ENCODE measurements at regions not wholly inside any gene's neighbourhood (a gene's known extent, or its start where the extent isn't known, plus 50 kb on each side); places are given as distances from the start of the nearest gene placed in this dataset.

- H3K4me3 Mint-ChIP-seq (ENCODE audit: unreplicated experiment), result no peak overlapping the region
- no peaks in the 10 kb centered on the region for H3K27me3 Mint-ChIP-seq (ENCODE audit: unreplicated experiment)
- TF ChIP-seq, protein P1, sequence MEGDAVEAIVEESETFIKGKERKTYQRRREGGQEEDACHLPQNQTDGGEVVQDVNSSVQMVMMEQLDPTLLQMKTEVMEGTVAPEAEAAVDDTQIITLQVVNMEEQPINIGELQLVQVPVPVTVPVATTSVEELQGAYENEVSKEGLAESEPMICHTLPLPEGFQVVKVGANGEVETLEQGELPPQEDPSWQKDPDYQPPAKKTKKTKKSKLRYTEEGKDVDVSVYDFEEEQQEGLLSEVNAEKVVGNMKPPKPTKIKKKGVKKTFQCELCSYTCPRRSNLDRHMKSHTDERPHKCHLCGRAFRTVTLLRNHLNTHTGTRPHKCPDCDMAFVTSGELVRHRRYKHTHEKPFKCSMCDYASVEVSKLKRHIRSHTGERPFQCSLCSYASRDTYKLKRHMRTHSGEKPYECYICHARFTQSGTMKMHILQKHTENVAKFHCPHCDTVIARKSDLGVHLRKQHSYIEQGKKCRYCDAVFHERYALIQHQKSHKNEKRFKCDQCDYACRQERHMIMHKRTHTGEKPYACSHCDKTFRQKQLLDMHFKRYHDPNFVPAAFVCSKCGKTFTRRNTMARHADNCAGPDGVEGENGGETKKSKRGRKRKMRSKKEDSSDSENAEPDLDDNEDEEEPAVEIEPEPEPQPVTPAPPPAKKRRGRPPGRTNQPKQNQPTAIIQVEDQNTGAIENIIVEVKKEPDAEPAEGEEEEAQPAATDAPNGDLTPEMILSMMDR (IDR thresholded peaks at IDR 0.05; ENCODE audit: unreplicated experiment), result no peak
- no peaks in the 10 kb centered on the region for H3K9me3 Mint-ChIP-seq (ENCODE audit: unreplicated experiment)
- H3K36me3 Mint-ChIP-seq (ENCODE audit: low read depth, unreplicated experiment), result no peaks in the 10 kb centered on the region
- DNase-seq (ENCODE audit: low spot score), result no peak
- peaks cover 3% of the 10 kb centered on the region for H3K4me1 Mint-ChIP-seq (ENCODE audit: unreplicated experiment)
- H3K27ac Mint-ChIP-seq (ENCODE audit: unreplicated experiment), result peak overlapping the region; percentile 74
Observed at GRCh38 chr9:2489838-2490314, 131.7 kb upstream of the VLDLR start.

DNA sequence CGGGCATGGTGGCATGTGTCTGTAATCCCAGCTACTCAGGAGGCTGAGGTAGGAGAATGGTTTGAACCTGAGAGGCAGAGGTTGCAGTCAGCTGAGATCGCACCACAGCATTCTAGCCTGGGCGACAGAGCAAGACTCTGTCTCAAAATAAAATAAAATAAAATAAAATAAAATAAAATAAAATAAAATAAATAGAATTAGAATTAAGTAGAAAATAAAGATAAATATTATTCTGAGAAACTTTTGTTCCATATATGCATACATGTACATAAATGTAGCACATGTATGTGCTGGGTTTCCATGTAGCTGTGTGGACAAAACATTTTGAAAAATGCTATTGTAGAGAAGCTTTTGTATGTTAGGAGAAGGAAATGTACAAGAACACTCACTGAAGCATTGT is 129.4 kb upstream of the VLDLR start:
- TF ChIP-seq, protein P1 (IDR thresholded peaks at IDR 0.05; ENCODE audit: unreplicated experiment), result no peak
- H3K4me1 Mint-ChIP-seq (ENCODE audit: unreplicated experiment), result peaks cover 3% of the 10 kb centered on the region

DNA sequence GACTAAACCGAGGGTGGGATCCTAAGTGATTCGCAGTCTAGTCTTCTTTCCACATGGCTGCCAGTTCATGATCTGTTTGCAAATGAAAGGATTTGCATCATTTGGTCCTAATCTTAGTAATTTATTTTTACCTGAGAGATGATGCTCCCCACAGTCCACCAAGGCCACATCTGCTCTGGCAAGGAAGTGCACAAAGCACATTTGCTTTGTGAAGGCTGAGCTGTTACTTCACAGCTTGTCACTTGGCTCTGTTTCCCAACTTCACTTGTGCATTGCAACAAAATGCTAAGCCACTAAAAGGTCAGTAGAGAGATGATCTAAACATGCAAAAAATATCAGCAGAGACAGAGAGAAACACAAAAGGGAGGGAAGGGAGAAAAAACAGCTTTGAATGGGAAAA is 128.5 kb upstream of the VLDLR start:
- H3K4me1 Mint-ChIP-seq (ENCODE audit: unreplicated experiment), result peaks cover 3% of the 10 kb centered on the region
- TF ChIP-seq, protein P1 (IDR thresholded peaks at IDR 0.05; ENCODE audit: unreplicated experiment), result no peak
- no peaks in the 10 kb centered on the region for H3K27me3 Mint-ChIP-seq (ENCODE audit: unreplicated experiment)
- H3K27ac Mint-ChIP-seq (ENCODE audit: unreplicated experiment), result no peak overlapping the region
- no peak overlapping the region for H3K4me3 Mint-ChIP-seq (ENCODE audit: unreplicated experiment)
- no peaks in the 10 kb centered on the region for H3K9me3 Mint-ChIP-seq (ENCODE audit: unreplicated experiment)
- H3K36me3 Mint-ChIP-seq (ENCODE audit: low read depth, unreplicated experiment), result no peaks in the 10 kb centered on the region
- no peak for DNase-seq (ENCODE audit: low spot score)

More for the DNA sequence above, 129.4 kb upstream of the VLDLR start:
- Mint-ChIP-seq H3K27ac (ENCODE audit: unreplicated experiment) (no peak overlapping the region), H3K27me3 (ENCODE audit: unreplicated experiment) (no peaks in the 10 kb centered on the region), H3K36me3 (ENCODE audit: low read depth, unreplicated experiment) (no peaks in the 10 kb centered on the region), H3K4me3 (ENCODE audit: unreplicated experiment) (no peak overlapping the region), H3K9me3 (ENCODE audit: unreplicated experiment) (no peaks in the 10 kb centered on the region)
- no peak for DNase-seq (ENCODE audit: low spot score)

- no peak overlapping the region for H3K27ac Mint-ChIP-seq (ENCODE audit: unreplicated experiment)
- no peak overlapping the region for H3K4me3 Mint-ChIP-seq (ENCODE audit: unreplicated experiment)
- TF ChIP-seq, protein P1 (IDR thresholded peaks at IDR 0.05; ENCODE audit: unreplicated experiment), result no peak
Observed at GRCh38 chr9:2493529-2493928, 128.1 kb upstream of the VLDLR start.

DNA sequence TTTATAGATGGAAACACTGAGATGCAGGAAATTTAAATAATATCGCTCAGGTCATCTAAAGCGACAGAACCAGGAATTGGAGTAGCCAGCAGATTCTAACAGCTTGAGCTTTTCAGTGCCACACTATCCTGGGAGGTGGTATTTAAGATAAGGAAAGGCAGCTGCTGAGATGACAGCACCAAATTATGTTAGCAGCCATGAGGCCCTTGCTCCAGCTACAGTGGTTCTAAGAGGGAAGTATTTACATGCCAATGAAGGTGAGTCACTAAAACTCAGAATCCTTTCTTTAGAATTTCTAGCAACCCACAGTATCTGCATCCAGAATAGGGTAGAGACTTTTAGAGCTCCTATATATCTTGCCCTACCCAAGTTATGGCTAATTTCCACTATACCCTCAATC is 127.0 kb upstream of the VLDLR start:
- H3K4me1 Mint-ChIP-seq (ENCODE audit: unreplicated experiment), result peaks cover 3% of the 10 kb centered on the region
- no peak overlapping the region for H3K27ac Mint-ChIP-seq (ENCODE audit: unreplicated experiment)

More at GRCh38 chr9:2493529-2493928, 128.1 kb upstream of the VLDLR start:
- peaks cover 3% of the 10 kb centered on the region for H3K4me1 Mint-ChIP-seq (ENCODE audit: unreplicated experiment)
- no peaks in the 10 kb centered on the region for H3K27me3 Mint-ChIP-seq (ENCODE audit: unreplicated experiment)
- no peak for DNase-seq (ENCODE audit: low spot score)
- H3K36me3 Mint-ChIP-seq (ENCODE audit: low read depth, unreplicated experiment), result no peaks in the 10 kb centered on the region
- H3K9me3 Mint-ChIP-seq (ENCODE audit: unreplicated experiment), result no peaks in the 10 kb centered on the region

More for the DNA sequence above, 127.0 kb upstream of the VLDLR start:
- TF ChIP-seq, protein P1 (IDR thresholded peaks at IDR 0.05; ENCODE audit: unreplicated experiment), result no peak
- no peak for DNase-seq (ENCODE audit: low spot score)
- Mint-ChIP-seq H3K9me3 (ENCODE audit: unreplicated experiment) (no peaks in the 10 kb centered on the region), H3K27me3 (ENCODE audit: unreplicated experiment) (no peaks in the 10 kb centered on the region), H3K4me3 (ENCODE audit: unreplicated experiment) (no peak overlapping the region), H3K36me3 (ENCODE audit: low read depth, unreplicated experiment) (no peaks in the 10 kb centered on the region)

Measured in endothelial cell (in vitro differentiated cells).